GM06990 (cell line): ENCODE measurements at regions not wholly inside any gene's neighbourhood (a gene's known extent, or its start where the extent isn't known, plus 50 kb on each side); places are given as distances from the start of the nearest gene placed in this dataset.

Experiments
- DNase-seq: peaks from one replicate; pipeline ENCODE4 v3.0.0-alpha.2; 2011; ENCODE audit not compliant: insufficient read length; ENCODE audit errors: extremely low read depth
- H3K27me3 ChIP-seq: replicated peaks from 2 replicates; pipeline ENCODE4 v1.6.0; 2011; ENCODE audit warnings: low read length; ENCODE audit not compliant: control insufficient read depth, insufficient read depth
- H3K36me3 ChIP-seq: 2 replicates; pipeline ENCODE4 v1.5.1; 2011; ENCODE audit warnings: low read length; ENCODE audit not compliant: control insufficient read depth, insufficient read depth
- H3K4me3 ChIP-seq: replicated peaks from 2 replicates; pipeline ENCODE4 v1.5.1; 2011; ENCODE audit warnings: low read depth, mild to moderate bottlenecking, control low read depth, low read length
- CTCF ChIP-seq: IDR thresholded peaks from 2 replicates; pipeline ENCODE4 v1.5.1; 2011; ENCODE audit warnings: low read length, control low read depth, mild to moderate bottlenecking, inconsistent platforms; ENCODE audit not compliant: insufficient read depth, poor library complexity, severe bottlenecking

- no peak for TF ChIP-seq CTCF
- no peaks in the 10 kb centered on the region for H3K27me3 ChIP-seq
- H3K4me3 ChIP-seq, result no peak overlapping the region
These were observed 168.6 kb upstream of the NECTIN1 start for GRCh38 chr11:119897576-119897975.

GRCh38 chr11:119897046-119897440 is 168.0 kb upstream of the NECTIN1 start:
- no peak for TF ChIP-seq CTCF
- no peak overlapping the region for H3K4me3 ChIP-seq
- H3K27me3 ChIP-seq, result no peaks in the 10 kb centered on the region
- H3K36me3 ChIP-seq, result no peaks in the 10 kb centered on the region
- no peak for DNase-seq

More at GRCh38 chr11:119897576-119897975, 168.6 kb upstream of the NECTIN1 start:
- H3K36me3 ChIP-seq, result no peaks in the 10 kb centered on the region
- DNase-seq, result no peak

GRCh38 chr11:119896387-119897045 is 167.5 kb upstream of the NECTIN1 start:
- Histone ChIP-seq H3K36me3 (no peaks in the 10 kb centered on the region), H3K4me3 (no peak overlapping the region), H3K27me3 (no peaks in the 10 kb centered on the region)
- TF ChIP-seq CTCF, result no peak
- DNase-seq, result peak; percentile 22

- no peak overlapping the region for H3K4me3 ChIP-seq
- H3K36me3 ChIP-seq, result no peaks in the 10 kb centered on the region
- TF ChIP-seq CTCF, result no peak
- no peak for DNase-seq
- no peaks in the 10 kb centered on the region for H3K27me3 ChIP-seq
These were observed 167.0 kb upstream of the NECTIN1 start for GRCh38 chr11:119895981-119896380.

GRCh38 chr11:119894916-119895315 is 165.9 kb upstream of the NECTIN1 start:
- Histone ChIP-seq H3K4me3 (no peak overlapping the region), H3K27me3 (no peaks in the 10 kb centered on the region), H3K36me3 (no peaks in the 10 kb centered on the region)
- no peak for DNase-seq
- TF ChIP-seq CTCF, result no peak

- no peak for TF ChIP-seq CTCF
- no peaks in the 10 kb centered on the region for H3K27me3 ChIP-seq
- DNase-seq, result no peak
- no peak overlapping the region for H3K4me3 ChIP-seq
- no peaks in the 10 kb centered on the region for H3K36me3 ChIP-seq
These were observed 163.4 kb upstream of the NECTIN1 start for GRCh38 chr11:119892311-119892808.
